GM23338 (cell line): ENCODE measurements at regions not wholly inside any gene's neighbourhood (a gene's known extent, or its start where the extent isn't known, plus 50 kb on each side); places are given as distances from the start of the nearest gene placed in this dataset.

Experiments used
- CREB1 ChIP-seq: fragments of 250-450 bp; sonication (Bioruptor Pico); IDR thresholded peaks from 2 replicates; pipeline ENCODE4 v1.5.0; 2020; ENCODE audit warnings: low read depth, mild to moderate bottlenecking, moderate library complexity
- CTCF ChIP-seq, 2 experiments: fragments of 200-600 bp in 1 of 2; sonication (generic) in 1 of 2; conservative IDR thresholded peaks; 2 replicates each; pipeline versions ENCODE4 v1.5.1 to v1.6.1; 2016 to 2017; ENCODE audit warnings: antibody characterized with exemption in 2 of 2, low read depth in 2 of 2, mild to moderate bottlenecking in 2 of 2, moderate library complexity in 1 of 2
- EZH2 ChIP-seq: fragments of 200-600 bp; sonication (generic); IDR thresholded peaks from one replicate; pipeline ENCODE4 v1.8.0; 2017; ENCODE audit warnings: antibody characterized with exemption, mild to moderate bottlenecking, low read depth; ENCODE audit not compliant: unreplicated experiment
- EZH2phosphoT487 ChIP-seq: fragments of 200-600 bp; sonication (generic); IDR thresholded peaks from one replicate; pipeline ENCODE4 v1.8.1; 2018; ENCODE audit warnings: antibody characterized with exemption; ENCODE audit not compliant: unreplicated experiment
- POLR2AphosphoS5 ChIP-seq: IDR thresholded peaks from 2 replicates; pipeline ENCODE4 v1.6.1; 2016; ENCODE audit warnings: antibody characterized with exemption, low read depth
- REST ChIP-seq: IDR thresholded peaks from one replicate; pipeline ENCODE4 v1.6.1; 2018; ENCODE audit warnings: antibody characterized with exemption; ENCODE audit not compliant: unreplicated experiment
- ZNF331 ChIP-seq: fragments of 250-450 bp; sonication (Bioruptor Pico); IDR thresholded peaks from 2 replicates; pipeline ENCODE4 v1.5.0; 2020; ENCODE audit warnings: low read depth, mild to moderate bottlenecking, moderate library complexity
- ZNF462 ChIP-seq: fragments of 250-450 bp; sonication (Bioruptor Pico); IDR thresholded peaks from 2 replicates; pipeline ENCODE4 v1.5.0; 2020; ENCODE audit warnings: mild to moderate bottlenecking, moderate library complexity

GRCh38 chr5:90093751-90094485 lies 315.6 kb downstream of the CETN3 start:
- TF ChIP-seq EZH2phosphoT487 (no peak), CTCF (conservative IDR thresholded peaks at IDR 0.05; ENCODE audit: low read depth in 2 of 2) (no peak), CREB1 (CRISPR knock-in tag) (no peak), POLR2AphosphoS5 (no peak), EZH2 (no peak), ZNF462 (CRISPR knock-in tag) (no peak), REST (no peak), ZNF331 (CRISPR knock-in tag) (no peak)
